Thymus (tissue), 11 donors: ENCODE measurements at regions not wholly inside any gene's neighbourhood (a gene's known extent, or its start where the extent isn't known, plus 50 kb on each side); places are given as distances from the start of the nearest gene placed in this dataset.

ENCODE experiments used
- DNase-seq, 9 donors: peaks; one replicate each; pipeline ENCODE4 v3.0.0-alpha.2; 2013; ENCODE audit warnings: low spot score in 9 of 9, low read depth in 6 of 9, missing footprints in 1 of 9
- H3K27ac ChIP-seq, 2 donors: one replicate each; pipeline ENCODE4 v1.5.1; 2013; ENCODE audit warnings: control low read depth in 1 of 2, low read depth in 1 of 2, low read length in 1 of 2, mild to moderate bottlenecking in 1 of 2, moderate library complexity in 1 of 2
- H3K27me3 ChIP-seq, 2 donors: one replicate each; pipeline ENCODE4 v1.5.1; 2013; ENCODE audit warnings: low read length in 1 of 2; ENCODE audit not compliant: control insufficient read depth in 2 of 2, insufficient read depth in 1 of 2
- H3K36me3 ChIP-seq, 2 donors: one replicate each; pipeline ENCODE4 v1.5.1; 2013; ENCODE audit warnings: low read length in 1 of 2, mild to moderate bottlenecking in 1 of 2, moderate library complexity in 1 of 2; ENCODE audit not compliant: control insufficient read depth in 2 of 2, insufficient read depth in 2 of 2
- H3K4me1 ChIP-seq, 2 donors: one replicate each; pipeline ENCODE4 v1.5.1; 2013; ENCODE audit warnings: low read length in 2 of 2; ENCODE audit not compliant: control insufficient read depth in 2 of 2, insufficient read depth in 2 of 2
- H3K4me3 ChIP-seq, 2 donors: one replicate each; pipeline ENCODE4 v1.5.1; 2013; ENCODE audit warnings: low read length in 2 of 2, control low read depth in 1 of 2, mild to moderate bottlenecking in 1 of 2
- H3K9me3 ChIP-seq, 2 donors: one replicate each; pipeline ENCODE4 v1.5.1; 2013; ENCODE audit warnings: low read length in 1 of 2, mild to moderate bottlenecking in 1 of 2; ENCODE audit not compliant: control insufficient read depth in 2 of 2, insufficient read depth in 1 of 2
- WGBS: extraction: QIAGEN DNeasy Blood & Tissue Kit; methylation state at CpG from one replicate; pipeline ENCODE4 v1.1.7; 2013; 5-methylcytosine and 5-hydroxymethylcytosine counted together
- donor health status: healthy.

- no peak for DNase-seq
- H3K27ac ChIP-seq, result no peak overlapping the region
- H3K36me3 ChIP-seq, result no peaks in the 10 kb centered on the region
- H3K27me3 ChIP-seq, result no peaks in the 10 kb centered on the region
- H3K9me3 ChIP-seq, result no peaks in the 10 kb centered on the region
- H3K4me1 ChIP-seq, result no peaks in the 10 kb centered on the region
- no peak overlapping the region for H3K4me3 ChIP-seq
- WGBS, result 71% methylated on average over 1 of the region's 1 CpG
Observed at GRCh38 chr5:19401032-19401431, 587.0 kb downstream of the CDH18 start.

- 74% methylated on average over 3 of the region's 3 CpGs for WGBS
- H3K36me3 ChIP-seq, result no peaks in the 10 kb centered on the region
- no peak overlapping the region for H3K27ac ChIP-seq
- H3K4me1 ChIP-seq, result no peaks in the 10 kb centered on the region
- no peak overlapping the region for H3K4me3 ChIP-seq
- DNase-seq, result no peak
- no peaks in the 10 kb centered on the region for H3K9me3 ChIP-seq
- no peaks in the 10 kb centered on the region for H3K27me3 ChIP-seq
Observed at GRCh38 chr5:19406576-19407365, 581.2 kb downstream of the CDH18 start.

GRCh38 chr5:19408149-19408548 is 579.9 kb downstream of the CDH18 start:
- WGBS, result 93% methylated on average over 3 of the region's 3 CpGs
- Histone ChIP-seq H3K27ac (no peak overlapping the region), H3K9me3 (no peaks in the 10 kb centered on the region), H3K4me1 (no peaks in the 10 kb centered on the region), H3K27me3 (no peaks in the 10 kb centered on the region), H3K4me3 (no peak overlapping the region), H3K36me3 (no peaks in the 10 kb centered on the region)
- DNase-seq, result no peak

- Histone ChIP-seq H3K4me1 (no peaks in the 10 kb centered on the region), H3K27ac (no peak overlapping the region), H3K27me3 (no peaks in the 10 kb centered on the region), H3K4me3 (no peak overlapping the region), H3K36me3 (no peaks in the 10 kb centered on the region), H3K9me3 (no peaks in the 10 kb centered on the region)
- 84% methylated on average over 3 of the region's 3 CpGs for WGBS
- no peak for DNase-seq
Observed at GRCh38 chr5:19411936-19412335, 576.1 kb downstream of the CDH18 start.
